HG03175 (cell line): ENCODE measurements at regions not wholly inside any gene's neighbourhood (a gene's known extent, or its start where the extent isn't known, plus 50 kb on each side); places are given as distances from the start of the nearest gene placed in this dataset.
"Not testable (repeated sequence)": the region's sequence is repeated elsewhere in the genome, so short reads cannot be mapped to it uniquely, and the experiment has no call there.

ENCODE experiments used
- ATAC-seq: cut with Tn5 transposase; IDR thresholded peaks from one replicate; pipeline ENCODE4 v1.9.1; 2021; ENCODE audit warnings: mild to moderate bottlenecking, moderate library complexity; ENCODE audit not compliant: unreplicated experiment

DNA sequence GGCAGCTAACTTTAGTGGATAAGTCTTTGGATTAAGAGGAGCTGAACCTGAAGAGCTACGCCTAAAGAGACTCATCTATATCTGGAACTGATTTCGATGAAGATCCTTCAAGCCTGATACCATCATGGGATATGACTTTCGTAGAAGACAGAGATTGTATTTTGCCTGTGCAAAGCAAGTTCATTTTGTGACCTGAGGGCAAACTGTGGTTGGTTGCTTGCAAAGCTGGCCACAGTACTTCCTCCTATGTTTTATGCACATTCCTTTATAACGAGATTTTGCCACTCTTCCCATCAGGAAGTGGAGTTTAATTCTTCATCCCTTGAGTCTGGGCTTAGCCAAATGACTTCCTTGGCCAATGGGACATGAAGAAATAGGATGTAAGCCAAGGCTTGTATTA lies 519.3 kb upstream of the NR3C2 start:
- ATAC-seq, result no peak

GRCh38 chr4:148958317-148958716 lies 516.1 kb upstream of the NR3C2 start:
- ATAC-seq, result no peak

DNA sequence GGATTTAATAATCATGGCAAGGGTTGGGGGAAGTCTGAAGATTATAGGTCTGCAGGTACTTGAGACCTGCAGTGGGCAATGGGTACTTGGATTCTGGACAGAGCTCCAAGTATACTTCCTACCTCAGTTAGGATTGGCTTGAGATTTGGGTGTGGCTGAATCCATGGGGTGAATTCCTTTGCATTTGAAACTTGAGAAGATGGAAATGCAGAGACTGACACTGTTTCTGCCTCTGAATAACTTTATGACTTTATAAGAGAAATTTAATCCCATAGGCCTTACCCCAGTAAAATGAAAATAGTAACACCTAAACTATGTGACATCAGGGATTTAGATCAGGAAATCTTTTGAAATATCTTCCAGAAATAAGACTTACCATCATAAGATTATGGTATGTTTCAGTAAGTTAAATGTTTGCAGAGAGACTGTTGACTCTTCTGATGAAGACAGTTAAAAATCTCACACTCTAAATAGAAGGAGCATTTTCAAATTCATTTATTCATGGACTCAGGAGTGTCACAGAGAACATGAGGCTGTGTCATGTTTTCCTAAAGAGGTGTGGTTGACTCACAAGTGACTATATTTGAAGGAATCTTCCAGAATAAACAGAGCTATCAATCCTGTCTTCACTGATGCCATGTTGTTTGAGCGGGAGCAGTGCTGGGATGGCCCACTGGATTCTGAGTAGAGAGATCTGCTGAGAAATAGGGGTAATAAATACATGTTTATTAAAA lies 513.5 kb upstream of the NR3C2 start:
- no peak for ATAC-seq

DNA sequence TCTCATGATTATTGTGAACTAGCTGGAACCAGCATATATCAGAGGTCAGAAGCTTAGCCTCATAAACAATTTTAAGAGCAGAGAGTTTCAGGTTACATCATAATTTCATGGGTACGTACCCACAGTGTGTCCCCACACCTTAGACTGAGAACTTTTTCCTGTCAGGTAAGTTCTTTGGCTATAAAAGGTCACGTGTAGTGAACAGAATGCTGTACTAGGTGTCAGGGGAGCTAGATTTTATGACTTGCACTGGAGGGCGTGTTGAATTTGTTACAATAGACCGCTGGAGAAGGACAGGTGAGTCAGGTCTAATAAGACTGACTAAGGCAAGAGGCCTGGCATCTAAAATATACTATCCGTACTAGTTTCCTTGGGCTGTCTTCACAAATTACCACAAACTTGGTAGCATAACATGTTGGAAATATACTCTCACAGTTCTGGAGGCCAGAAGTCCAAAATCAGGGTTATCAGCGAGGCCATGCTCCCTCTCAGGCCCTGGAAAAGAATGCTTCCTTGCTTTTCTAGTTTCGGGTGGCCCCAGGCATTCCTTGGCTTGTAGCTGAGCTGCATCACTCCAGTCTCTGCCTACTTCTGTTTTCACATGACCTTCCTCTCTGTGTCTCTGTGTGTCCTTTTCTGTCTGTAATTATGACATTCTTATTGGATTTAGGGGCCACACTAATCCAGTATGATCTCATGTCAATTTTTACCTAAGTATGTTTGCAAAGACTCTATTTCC lies 512.0 kb upstream of the NR3C2 start:
- no peak for ATAC-seq

GRCh38 chr4:148951346-148951745 lies 509.1 kb upstream of the NR3C2 start:
- ATAC-seq, result no peak

DNA sequence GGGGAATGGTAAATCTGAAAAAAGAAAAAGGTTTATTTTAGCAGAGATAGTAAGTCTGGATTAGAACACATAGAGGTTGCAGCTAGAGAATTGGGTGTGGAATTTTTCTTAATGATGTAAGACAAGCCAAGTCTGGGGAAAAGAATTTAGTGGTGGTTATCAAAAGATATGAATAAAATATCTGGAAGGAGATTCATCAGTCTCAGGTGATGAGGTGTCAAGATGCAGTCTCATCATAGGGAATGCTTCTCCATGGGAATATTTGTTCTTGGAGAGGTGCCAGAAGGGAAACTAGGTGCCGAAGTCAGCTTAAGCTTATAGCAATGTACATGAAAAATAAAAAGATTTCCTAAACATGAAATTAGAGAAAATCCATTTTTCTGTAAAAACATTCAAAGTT lies 504.1 kb upstream of the NR3C2 start:
- ATAC-seq, result no peak

GRCh38 chr4:148944839-148945219 lies 502.6 kb upstream of the NR3C2 start:
- ATAC-seq, result no peak

GRCh38 chr4:148944136-148944838 lies 502.1 kb upstream of the NR3C2 start:
- ATAC-seq, result no peak

DNA sequence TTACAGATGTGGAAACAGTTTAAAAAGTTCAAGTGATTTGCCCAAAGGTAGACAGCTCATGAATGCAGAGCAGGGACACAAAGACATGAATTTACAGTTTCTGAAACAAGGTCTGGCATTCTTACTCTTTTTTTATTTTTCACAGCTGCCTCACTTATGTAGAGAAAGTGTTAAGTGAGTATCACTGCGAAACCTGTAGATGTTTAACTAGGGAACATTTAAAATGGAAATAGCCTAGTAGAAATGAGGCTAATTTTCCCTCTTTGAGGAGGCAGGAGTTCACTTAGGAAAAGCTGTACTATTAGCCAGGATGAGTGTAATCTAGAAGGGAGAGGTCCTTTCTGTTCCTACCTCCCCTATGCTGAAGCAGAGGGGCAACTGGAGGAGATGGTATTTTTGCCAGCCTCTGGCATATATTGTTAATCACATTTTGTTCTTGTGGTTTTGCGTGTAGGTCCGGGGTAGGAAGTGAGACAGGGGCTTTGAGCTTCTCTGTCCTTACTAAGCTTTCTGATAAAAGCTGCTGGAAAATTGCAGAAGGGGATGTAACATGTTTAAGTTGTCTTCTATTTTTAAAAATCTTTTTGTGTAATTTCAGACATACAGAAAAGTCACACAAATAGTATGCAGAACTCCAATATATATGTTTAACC lies 492.8 kb upstream of the NR3C2 start:
- ATAC-seq, result no peak

DNA sequence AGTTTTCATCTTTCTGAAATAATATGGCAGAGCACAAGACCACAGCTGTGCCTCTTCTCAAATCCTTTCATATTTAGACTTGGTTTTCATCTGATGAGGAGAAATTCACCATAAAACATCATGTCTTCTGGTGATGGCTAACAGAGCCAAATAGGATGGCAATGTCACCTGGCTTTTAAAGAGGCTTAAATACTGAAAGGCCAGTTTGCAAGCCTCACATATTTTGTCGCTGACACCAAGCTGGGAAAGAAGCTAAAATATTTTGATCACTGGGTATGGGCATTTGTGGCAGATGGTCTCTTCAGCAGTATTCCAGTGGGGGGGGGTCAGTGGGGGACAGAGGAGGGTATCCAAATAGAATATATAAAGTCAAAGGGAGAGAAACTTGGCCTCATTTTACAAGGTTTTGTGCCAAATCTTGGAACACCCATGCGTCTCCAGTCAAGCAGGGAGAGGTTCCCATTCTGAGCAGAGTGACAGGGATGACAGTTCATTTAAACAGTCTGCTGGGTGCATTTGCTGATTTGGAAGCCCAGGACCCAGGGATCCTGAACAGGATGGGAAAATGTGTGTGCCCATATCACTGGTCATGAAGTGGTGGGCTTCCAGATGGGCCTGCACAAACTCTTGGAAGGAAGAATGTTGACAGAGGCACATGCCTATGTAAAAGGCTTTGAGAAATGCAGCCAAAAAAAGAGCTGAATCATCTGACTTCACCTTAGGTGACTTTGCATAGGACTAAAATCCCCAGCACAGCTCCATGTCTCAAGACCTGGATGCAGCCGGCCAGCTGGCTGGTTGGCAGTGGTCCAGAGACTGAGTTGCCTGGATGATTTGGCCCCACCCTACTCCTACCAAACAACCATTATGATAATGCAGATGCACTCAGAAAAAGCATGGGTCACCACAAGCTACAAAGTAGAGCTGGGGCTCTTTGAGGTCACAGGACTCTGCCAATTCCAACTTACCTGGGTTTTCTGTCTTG lies 484.4 kb upstream of the NR3C2 start:
- ATAC-seq, result no peak

- no peak for ATAC-seq
Observed at GRCh38 chr4:148923881-148924280, 481.7 kb upstream of the NR3C2 start.

DNA sequence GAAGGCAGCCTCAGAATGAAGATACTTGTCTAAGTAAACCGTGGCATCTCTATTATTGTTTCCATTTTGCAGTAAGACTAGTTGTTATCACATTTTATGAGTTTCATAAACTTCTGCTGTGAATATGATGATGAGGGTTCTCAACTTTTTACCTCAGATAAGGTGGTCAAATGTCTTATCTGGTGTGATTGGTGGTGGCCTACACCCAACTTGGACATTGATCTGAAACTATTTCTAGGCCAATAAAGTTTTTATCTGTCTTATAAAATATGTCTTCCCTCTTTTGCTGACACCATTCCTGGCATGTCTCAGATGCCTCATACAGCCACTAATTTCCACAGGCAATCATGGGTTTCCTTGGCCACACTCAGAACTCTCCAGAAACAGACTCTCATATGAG lies 480.3 kb upstream of the NR3C2 start:
- ATAC-seq, result no peak

- ATAC-seq, result no peak
Observed at GRCh38 chr4:148914734-148915133, 472.5 kb upstream of the NR3C2 start.

DNA sequence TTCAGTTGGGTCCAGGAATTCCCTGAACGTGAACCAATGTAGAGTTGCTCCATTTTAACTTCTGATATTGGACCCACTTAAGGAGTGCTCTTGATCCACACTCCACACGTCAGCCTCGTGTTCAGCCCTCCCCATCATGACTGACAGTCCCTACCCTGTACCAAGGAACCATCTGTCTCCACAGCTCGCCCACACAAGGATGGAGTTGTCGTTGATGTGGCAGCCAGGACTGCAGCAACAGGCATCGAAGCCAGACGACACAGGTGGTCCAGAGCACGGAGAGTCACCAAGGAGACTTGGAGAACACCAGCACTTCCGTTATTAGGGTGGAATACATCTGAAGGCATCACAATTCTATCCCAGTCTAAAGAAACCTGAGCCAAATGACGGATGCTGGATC lies 472.1 kb upstream of the NR3C2 start:
- no peak for ATAC-seq

GRCh38 chr4:148903388-148903787 lies 461.2 kb upstream of the NR3C2 start:
- no peak for ATAC-seq

- ATAC-seq, result no peak
Observed at GRCh38 chr4:148901075-148901705, 459.0 kb upstream of the NR3C2 start.

DNA sequence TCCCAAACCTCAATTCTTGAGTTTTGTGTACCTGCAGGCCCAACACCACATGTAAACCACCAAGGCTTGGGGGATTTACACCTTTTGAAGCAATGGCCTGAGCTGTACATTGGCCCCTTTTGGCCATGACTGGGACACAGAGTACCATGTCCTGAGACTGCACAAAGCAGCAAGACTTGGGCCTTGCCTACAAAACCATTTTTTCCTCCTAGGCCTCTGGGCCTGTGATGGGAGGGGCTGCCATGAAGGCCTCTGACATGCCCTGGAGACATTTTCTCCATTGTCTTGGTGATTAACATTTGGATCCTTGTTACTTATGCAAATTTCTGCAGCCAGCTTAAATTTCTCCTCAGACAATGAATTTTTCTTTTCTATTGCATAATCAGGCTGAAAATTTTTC lies 455.9 kb upstream of the NR3C2 start:
- not testable (repeated sequence) for ATAC-seq

DNA sequence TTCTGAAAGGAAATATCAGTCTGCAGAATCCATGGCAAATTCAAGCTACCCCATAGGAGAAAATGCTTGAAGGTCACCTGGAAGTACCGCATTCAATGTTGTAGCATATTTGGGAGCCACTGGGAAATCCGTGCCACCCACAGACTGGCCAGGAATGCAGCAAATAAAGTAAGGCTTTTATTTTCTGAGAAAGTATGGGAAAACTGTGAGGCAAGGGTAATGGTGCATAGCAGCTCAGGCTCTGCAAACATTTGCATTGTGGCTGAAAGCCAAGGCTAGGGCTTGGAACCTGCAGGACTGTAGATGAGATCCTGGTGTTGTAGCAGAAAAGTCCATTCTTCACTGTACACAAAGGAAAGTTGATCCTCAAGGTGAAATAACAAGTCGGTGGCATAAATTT lies 450.9 kb upstream of the NR3C2 start:
- no peak for ATAC-seq

DNA sequence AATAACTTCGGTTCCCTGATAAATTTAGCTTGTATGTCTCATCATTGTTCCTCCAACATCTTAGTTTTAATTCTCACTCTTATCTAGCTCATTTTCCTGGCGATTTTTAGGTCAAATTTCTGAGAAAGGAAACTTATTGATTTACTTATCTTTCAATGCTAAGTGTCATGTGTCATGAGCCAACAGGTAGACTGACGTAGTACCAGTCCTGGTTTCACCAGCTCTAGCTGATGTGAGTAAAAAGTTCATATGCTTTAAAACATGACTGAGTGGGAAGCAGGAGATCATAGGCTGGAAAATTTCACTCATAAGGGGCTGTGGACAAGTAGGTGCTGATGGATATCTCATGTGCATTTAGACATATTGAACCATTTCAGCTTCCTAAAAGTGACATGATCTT lies 441.7 kb upstream of the NR3C2 start:
- ATAC-seq, result no peak

DNA sequence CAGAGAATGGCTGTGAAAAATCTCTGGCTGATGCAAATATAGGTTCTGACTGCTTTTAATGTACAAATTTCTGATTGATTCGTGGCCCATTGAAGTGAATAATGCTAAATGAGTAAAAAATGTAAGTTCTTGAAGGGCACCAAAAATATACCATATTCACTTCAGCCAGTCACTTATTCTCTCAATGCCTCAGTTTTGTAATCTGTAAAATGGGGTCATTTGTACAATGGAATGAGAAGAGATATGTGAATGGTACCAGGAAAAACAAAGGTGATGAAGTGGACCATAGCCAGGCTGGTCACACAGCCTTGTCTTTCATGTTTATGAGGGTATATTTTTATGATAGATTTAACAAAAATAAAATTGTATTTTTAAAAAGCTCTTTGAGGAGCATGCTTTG lies 441.2 kb upstream of the NR3C2 start:
- no peak for ATAC-seq
